ENCODE measurements at regions not wholly inside any gene's neighbourhood (a gene's known extent, or its start where the extent isn't known, plus 50 kb on each side); places are given as distances from the start of the nearest gene placed in this dataset.

GRCh38 chr22:47443836-47444745, 681.6 kb downstream of the TBC1D22A start:
- no peak for DNase-seq

GRCh38 chr22:47442821-47443220, 680.4 kb downstream of the TBC1D22A start:
- no peak for DNase-seq

- no peak for DNase-seq
Measured at GRCh38 chr22:47439643-47440265, 677.3 kb downstream of the TBC1D22A start.

GRCh38 chr22:47437636-47438035, 675.2 kb downstream of the TBC1D22A start:
- no peak for DNase-seq

DNA sequence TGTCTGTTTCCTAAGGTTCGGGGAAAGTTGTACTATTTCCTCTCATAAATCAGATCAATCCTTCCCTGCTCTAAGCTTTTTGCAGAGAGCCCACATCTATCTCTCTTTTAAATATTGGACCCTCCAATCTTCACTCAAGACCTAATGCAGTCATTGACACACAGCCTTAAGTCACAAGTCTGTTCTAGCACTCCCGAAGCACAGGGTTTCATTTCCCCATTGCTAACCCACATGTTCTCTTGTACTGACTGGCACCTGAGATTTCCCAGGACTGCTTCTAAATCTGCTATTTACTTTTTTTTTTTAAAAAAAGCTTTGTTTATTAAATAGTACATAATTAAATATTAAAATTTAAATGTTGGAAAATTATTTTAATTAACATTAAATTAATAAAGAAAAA, 674.7 kb downstream of the TBC1D22A start:
- DNase-seq: no peak

GRCh38 chr22:47435826-47436225, 673.4 kb downstream of the TBC1D22A start:
- no peak for DNase-seq

DNA sequence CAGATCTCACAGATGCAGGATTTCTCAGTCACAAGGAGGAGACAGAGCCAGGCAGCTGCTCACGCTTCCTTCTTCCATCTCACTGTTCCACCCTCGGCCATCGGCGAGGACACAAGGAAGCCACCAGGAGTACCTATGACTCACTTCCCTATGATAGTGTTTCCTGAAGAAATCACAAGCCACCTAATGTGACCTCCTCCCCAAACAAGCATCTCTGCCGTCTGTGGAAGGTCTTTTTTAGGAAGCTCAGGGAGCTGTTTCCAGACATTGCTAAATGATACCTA, 672.7 kb downstream of the TBC1D22A start:
- DNase-seq: no peak

GRCh38 chr22:47434336-47435203, 672.1 kb downstream of the TBC1D22A start:
- DNase-seq: no peak

- no peak for DNase-seq
Measured at GRCh38 chr22:47433627-47434026, 671.2 kb downstream of the TBC1D22A start.

DNA sequence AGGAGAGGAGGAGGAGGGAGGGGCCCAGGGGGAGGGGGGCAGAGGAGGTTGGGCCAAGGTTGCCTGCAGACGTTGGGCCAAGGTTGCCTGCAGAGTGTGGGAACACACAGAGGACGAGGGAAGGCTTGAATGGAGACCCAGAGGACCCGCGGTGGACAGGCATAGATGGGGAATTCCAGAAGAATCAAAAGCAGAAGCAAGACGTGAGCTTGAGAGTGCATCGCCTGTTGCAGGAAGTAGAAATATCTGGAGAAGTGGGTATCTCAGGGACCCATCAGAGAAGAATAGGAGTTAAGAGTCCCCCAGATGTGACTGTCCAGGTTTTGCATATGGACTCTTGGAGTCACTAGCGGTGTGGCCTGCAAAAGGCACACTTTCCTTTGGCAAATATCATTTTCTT, 670.2 kb downstream of the TBC1D22A start:
- DNase-seq: no peak

DNA sequence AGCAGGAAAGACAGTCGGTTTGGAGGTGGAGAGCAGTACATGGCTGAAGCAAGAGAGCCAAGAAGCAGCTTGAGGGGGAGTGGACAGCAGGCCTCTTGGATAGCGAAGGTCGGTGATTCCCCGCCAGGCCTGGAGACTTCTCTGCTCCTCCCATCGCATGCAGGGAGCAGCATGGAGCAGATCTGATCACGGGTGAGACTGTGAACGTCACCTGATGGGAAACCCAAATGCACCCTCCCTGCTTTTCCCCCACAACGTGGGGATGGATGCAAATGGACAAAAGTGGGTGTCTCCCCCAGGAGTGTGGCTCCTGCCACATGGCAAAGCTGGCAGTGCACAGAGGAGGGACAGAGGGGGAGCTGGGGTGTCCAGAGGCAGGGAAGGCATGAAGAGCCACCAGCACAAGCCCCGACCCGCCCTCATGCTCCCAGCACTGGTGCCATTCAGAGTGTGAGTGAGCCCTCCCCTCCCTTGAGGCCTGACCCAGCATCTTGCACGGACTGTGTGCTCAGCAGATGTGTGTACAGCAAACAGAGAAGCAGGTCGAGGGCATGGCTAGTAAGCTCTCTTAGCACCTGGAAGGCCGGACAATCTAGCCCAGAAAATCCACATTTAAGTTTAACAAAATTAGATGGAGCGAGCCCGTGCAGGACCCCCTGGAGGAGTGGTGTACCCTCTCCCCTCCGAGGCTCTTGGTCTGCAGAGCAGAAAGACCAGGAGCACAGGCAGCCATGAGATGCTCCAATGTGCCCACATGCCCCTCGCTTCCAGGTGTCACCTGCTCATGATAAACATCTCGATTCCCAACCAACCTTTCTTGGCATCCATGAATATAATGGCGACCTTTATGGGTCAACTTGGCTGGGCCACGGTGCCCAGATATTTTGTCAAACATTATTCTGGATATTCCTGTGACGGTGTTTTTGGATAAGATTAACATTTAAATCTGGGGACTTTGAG, 661.7 kb downstream of the TBC1D22A start:
- no peak for DNase-seq

DNA sequence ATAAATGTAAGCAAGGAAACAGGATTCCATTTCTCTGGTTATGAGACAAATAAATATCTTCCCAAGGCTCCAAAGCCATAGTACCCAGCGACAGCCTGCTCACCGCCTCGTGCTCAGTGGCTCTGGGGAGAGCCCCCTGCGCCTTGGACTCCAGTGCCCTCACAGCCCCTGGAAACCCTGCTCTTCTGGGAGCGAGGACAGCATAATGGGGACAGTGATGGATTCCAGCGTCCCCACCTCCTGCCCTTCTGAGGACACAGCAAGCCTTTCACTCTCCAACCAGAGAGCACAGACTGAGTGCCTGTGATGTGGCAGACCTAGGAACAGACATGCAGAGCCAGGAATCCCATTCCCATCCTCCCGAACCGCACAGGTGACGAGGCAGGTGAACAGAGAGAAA, 660.8 kb downstream of the TBC1D22A start:
- no peak for DNase-seq

DNA sequence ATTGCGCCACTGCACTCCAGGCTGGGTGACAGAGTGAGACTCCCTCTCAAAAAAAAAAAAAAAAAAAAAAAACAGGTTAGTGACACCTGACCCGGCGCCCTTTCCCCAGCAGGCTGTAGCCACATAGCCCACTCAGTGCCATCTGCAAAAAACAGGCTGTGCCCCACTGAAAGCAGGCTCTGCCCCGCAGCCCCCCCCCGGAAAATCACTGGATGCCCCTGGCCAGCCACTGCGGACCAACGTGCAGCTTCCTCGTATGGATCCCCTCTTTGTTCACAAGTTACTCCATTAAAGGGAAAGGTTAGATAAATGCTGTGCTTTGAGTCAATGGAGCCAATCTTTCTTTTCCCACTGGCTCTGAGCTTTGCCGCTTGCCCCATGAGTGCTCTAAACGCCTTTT, 660.3 kb downstream of the TBC1D22A start:
- no peak for DNase-seq

DNA sequence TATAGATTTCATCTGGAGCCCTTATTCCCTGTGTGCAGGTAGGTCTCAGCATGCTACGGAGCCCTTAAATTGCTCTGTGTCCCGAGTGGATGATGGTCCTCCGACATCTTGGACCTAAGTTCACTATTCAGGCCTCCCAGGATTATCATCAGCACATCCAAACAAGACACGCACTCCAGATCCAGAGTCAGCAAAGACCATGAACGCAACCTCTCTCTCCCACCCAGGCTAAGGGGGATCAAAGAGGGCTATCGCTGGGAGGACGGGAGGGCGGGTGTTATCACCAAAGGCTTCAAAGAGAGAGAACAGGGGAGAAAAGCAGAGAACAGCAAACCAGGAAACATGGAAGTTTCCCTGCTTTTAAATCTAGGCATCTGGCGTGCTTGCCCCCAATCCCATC, 659.4 kb downstream of the TBC1D22A start:
- no peak for DNase-seq

- no peak for DNase-seq
Measured at GRCh38 chr22:47420211-47420610, 657.8 kb downstream of the TBC1D22A start.

DNA sequence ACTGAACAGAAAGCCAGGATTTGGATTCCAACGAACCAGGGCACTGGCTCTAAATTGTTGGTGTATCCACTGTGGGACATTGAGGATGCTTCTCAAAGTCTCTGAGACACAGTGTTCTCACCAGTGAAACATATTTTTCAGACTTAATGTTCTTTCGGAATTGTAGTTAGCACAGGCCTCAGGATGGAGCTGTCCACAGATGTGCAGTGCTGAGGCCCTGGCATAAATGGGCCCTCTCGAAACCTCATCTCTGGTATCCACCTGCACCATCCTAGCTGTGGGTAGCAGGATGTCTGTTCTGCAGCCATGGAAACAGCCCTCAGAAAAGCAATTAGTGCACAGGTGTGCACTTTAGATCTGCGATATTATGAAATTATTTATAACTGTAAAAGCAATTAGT, 656.8 kb downstream of the TBC1D22A start:
- no peak for DNase-seq

GRCh38 chr22:47417699-47418098, 655.2 kb downstream of the TBC1D22A start:
- DNase-seq: no peak

DNA sequence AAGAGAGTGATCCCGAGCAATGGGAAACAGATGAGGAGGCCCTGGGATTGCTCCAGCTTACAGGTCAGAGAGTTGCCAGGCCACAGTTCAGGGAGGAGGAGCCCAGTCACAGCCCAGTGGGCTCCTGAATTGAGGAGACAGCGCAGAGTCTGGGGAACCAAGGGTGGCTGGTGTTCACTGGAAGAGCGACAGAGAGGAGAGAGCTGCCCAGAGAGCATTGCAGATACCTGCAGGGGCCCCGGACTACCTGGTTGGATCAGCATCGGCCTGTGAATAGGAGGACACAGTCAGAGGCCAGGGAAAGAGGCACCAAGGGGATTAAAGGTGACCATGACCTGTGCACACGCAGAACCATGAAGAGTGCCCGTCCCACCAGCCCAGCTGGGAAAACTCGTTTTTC, 648.6 kb downstream of the TBC1D22A start:
- no peak for DNase-seq

DNA sequence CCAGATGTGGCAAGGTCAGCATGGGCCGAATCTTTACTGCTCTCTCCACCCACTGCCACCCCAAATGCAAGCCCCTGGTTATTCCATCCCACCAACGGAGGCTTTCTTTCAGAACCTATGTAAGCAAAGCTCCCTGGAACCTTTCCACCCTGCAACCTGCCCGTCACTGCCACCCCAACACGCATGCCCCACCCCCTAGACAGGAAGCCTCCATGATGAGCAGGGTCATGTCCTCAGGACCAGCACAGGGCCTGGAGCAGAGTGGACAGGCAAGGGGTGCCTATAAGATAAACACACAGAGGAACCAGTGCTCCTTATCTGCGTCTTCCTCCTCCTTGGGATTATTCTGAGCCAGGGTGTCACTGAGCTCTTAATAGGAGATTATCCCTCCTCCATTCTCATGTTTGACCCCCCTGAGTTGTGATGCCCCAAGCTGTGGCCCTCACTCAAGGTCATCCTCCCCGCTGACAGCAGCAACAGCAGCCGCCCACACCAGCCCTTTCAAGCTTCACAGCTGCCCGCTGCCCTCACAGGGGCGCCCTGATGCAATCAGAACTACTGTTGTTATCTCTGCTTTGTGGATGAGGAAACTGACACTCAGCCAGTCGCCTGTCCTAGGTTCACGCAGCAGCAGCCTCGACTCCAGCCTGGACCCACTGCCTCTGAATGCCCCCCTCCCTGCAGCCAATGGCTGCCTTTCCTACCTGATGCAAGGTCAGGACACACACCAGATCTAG, 647.3 kb downstream of the TBC1D22A start:
- DNase-seq: no peak

DNA sequence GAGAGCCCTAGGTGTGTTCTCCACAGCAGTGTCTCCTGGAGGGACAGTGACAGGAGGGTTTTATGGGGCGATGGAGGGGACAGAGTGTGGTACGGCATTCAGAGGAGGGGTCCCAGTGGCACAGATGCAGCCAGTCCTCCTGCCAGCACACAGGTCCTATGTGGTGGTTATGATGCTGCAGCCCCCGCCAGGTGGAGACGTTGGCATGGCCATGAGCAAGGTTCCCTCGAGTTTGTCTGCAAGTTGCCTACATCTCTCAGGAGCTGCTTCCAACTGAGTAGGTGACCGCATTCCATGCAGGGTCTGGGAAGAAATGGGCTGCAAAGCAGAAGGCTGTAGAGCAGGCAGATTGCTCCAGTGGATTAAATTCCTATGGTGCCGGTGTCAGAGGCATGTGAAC, 646.0 kb downstream of the TBC1D22A start:
- no peak for DNase-seq

DNA sequence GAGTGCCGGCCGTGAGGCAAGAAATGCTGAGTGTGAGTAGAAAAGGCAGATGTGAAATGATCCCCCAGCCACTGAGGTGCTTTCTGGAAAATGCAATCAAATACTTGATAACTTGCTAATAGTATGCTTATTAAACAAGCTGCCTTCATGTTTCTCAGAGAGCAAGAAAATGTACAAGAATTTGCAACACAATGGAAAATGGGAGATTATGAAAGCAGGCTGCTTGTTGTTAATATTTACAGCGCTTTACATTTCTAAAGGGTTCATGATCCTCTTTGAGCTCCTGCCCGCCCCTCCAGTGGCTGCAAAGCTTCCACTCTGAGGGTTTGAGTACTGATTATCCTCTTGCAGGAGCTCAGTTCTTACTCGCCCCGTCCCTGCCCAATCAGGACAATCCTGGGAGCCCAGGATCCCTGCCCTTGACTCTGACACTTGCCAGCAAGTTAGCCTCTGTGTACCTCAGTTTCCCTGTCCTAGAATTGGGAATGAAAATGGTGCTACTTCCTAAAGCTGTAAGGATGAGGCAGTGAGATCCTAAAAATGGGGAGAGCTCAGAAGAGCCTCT, 645.1 kb downstream of the TBC1D22A start:
- DNase-seq: no peak

Measured in activated CD4-positive, alpha-beta T cell treated with anti-CD3 and anti-CD28 coated beads, Interleukin-2, amount 50 U/mL, for 16 hours (primary cell).